DOHH2 (cell line): ENCODE measurements at regions not wholly inside any gene's neighbourhood (a gene's known extent, or its start where the extent isn't known, plus 50 kb on each side); places are given as distances from the start of the nearest gene placed in this dataset.

Experiments
- EZH2phosphoT487 ChIP-seq: fragments of 200-600 bp; sonication (generic); IDR thresholded peaks from 2 replicates; pipeline ENCODE4 v1.6.1; 2017; ENCODE audit warnings: borderline replicate concordance, mild to moderate bottlenecking, antibody characterized with exemption, low read length, moderate library complexity, mixed read lengths
- TF ChIP-seq, protein P1 (sequence below): fragments of 200-600 bp; sonication (generic); IDR thresholded peaks from one replicate; pipeline ENCODE4 v1.5.1; 2014; ENCODE audit warnings: antibody characterized with exemption, mild to moderate bottlenecking, low read depth, low read length; ENCODE audit not compliant: poor library complexity, severe bottlenecking

DNA sequence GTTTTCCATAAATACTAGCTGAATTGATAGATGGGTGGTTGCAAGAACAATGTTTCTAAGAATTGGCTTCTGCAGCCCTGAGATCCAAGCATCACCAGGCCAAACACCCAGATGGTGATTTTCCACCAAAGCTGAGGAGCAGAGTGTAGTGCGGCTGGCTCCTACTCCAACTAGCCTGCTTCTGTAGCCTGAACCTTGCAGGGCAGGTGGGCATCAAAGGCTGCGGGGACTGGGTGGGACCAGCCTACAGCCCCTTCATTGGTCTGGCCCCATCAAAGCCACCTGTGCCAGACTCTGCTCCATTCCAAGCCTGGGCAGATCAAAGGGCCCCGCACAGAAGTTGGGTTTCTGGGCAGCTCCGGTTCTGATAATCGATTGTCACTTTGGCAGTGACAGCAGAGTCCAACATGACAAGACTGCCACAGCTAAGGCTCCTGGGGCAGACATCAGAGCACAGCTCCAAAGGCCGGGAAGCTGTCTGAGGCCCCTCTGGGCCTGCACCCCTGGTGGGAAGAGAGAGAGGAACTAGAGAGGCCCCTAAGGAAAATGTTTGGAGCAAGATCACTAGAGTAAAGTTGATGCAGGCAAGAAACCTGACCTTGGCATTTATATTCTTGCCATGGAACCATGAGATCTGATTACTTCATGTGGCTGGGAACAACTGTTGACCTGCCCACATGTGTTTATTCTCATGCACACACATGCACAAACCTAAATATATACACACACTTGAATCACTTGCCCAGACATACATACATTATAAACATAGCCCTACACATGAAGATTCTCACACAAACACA is 582.9 kb downstream of the INSC start:
- TF ChIP-seq, protein P1, sequence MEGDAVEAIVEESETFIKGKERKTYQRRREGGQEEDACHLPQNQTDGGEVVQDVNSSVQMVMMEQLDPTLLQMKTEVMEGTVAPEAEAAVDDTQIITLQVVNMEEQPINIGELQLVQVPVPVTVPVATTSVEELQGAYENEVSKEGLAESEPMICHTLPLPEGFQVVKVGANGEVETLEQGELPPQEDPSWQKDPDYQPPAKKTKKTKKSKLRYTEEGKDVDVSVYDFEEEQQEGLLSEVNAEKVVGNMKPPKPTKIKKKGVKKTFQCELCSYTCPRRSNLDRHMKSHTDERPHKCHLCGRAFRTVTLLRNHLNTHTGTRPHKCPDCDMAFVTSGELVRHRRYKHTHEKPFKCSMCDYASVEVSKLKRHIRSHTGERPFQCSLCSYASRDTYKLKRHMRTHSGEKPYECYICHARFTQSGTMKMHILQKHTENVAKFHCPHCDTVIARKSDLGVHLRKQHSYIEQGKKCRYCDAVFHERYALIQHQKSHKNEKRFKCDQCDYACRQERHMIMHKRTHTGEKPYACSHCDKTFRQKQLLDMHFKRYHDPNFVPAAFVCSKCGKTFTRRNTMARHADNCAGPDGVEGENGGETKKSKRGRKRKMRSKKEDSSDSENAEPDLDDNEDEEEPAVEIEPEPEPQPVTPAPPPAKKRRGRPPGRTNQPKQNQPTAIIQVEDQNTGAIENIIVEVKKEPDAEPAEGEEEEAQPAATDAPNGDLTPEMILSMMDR = no peak
- no peak for TF ChIP-seq EZH2phosphoT487
